NCI-H1092 treated with DMSO at 0.1 percent for 48 hours (cell line): ENCODE measurements at regions not wholly inside any gene's neighbourhood (a gene's known extent, or its start where the extent isn't known, plus 50 kb on each side); places are given as distances from the start of the nearest gene placed in this dataset.
"Not testable (repeated sequence)": the region's sequence is repeated elsewhere in the genome, so short reads cannot be mapped to it uniquely, and the experiment has no call there.

Source experiments
- DNase-seq: peaks from one replicate; lab custom pipeline; 2025; lab: John Stamatoyannopoulos, UW

DNA sequence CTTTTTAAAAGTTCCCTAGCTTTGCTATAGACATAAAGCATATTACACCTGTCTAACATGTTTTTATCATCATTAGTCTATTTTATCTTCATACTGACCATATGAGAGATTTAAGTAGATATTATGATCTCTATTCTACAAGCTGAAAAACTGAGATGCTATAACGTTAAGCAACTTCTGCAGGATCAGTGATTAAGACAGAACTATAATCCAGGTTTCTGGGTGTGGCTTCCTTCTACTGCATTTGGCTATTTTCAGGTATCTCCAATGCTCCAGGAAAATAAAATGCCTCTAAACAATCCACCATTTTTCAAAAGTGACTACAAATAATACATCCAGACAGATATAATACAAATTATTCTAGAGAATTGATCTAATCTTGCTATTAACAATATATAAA is 53.4 kb downstream of the RGS2 start:
- no peak for DNase-seq

DNA sequence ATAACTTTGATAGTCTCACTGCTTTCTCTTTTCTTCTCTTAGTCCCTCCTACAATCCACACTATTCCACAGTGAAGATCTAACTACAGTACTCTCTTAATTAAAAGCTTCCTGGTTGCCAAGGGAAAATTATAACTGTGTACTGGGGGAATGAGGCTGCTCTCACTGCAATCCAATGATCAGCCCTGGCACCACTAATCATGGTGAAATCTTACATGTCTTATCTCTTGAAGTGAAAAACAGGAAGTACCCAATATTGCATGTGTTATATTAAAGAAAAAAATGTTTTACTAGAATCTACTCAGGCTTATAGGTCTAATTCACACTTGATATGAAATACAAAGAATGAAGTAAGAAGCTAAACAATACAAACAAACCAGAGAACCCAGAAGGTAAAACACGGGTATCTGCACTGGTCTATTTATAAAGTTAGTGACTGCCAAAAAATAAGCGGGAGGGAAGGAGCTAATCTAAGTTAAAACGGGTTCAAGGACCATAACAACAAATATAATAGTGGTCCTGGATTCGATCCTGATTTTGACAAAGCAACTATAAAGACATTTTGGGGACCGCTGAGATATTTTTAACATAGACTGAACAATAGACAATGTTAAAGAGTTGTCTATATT is 57.5 kb downstream of the RGS2 start:
- no peak for DNase-seq

DNA sequence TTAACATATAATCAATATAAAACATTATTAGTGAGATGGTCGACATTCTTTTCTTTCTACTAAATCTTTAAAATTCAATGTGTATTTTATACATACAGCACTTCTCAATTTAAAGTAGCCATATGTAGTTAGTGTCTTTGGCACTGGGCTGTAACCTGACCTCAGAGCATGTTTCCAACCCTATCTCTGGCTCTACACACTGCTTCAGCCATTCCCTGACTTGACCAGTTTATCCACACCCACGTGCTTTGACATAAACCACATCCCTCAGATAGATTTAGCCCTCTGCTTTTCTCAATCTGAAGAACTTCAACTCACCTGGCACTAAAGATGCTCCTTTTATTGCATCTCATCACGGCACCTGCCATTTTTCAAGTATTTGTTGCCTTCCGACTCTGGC is 58.3 kb downstream of the RGS2 start:
- DNase-seq, result no peak

DNA sequence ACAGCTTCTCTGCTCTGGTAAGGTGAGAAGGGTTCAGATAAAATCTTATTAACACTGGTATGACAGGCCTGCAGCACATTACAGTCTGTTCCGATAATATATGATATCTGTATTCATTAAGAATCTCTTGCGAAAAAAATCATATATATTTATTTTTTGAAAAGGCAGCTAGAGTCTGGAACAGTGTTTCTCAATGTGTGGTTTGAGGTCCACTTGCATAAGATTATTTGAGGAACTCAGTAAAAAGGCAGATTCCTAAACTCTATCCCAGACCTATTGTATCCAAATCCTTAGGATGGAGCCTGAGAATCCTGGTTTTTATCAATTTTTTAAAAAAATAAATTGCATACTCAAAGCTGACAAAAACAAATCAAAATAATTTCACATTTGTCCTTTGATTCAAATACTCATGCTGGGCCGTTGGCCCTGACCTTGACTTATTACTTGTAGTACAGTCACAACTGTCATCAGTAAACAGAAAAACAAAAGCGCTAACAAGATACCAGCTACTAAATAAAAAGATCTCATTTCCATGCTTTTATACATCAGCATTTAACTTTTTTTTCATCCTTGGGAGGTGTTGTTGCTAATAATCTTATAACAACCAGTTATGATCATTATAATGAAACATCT is 60.6 kb downstream of the RGS2 start:
- no peak for DNase-seq

DNA sequence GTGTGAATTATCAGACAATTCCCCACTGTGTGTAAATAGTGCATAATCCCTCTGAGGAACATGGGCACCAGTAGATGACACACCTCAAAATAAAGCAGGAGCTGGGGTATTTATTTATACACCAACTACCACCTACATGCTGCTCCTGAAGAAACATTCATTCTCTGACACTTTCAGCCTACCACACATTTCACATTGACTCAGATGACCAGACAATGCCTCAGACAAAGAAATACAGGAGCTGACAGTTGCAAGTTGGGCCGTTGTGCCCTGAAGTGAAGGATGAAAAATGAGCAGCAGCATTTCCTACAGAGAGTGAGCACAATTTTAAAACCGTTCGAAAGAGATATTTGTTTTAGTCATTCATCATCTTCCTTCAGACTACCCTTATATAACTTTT is 63.2 kb downstream of the RGS2 start:
- DNase-seq, result no peak

DNA sequence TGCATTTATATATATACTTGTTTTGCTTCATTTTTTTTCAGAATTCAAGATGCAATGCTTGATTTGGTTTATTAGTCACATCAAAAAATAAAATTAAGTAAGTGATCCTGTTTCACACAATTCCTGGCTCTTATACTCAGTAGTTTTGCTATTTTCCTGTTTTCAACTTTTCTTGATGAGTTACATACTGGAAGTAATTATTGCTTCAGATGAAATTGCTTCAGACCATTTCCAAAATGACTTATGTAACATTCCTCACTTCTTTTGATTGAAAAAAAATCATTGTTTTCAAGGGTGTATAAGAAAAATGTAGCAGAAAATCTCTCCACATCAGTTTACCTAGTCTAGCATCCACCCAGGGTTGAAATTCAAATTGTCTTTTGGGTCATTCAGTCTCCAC is 65.0 kb downstream of the RGS2 start:
- no peak for DNase-seq

DNA sequence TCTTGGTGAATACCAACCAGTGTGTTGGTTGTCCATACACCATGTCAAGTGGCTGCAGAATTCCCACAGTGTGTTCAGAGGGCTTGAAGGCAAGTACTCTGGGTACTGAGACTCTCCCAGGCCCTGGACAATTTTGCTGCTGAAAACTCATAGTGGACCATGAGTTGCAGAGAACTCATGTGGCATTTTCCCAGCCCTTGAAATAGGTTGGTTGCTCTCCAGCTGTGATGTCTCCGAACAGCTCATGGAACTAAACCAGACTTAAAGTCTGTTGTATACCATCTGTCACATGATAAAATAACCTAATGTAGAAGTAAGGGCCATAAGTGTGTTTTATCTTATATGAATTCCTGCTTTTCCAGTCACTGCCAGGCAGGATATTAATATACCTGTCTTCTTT is 67.8 kb downstream of the RGS2 start:
- DNase-seq, result no peak

DNA sequence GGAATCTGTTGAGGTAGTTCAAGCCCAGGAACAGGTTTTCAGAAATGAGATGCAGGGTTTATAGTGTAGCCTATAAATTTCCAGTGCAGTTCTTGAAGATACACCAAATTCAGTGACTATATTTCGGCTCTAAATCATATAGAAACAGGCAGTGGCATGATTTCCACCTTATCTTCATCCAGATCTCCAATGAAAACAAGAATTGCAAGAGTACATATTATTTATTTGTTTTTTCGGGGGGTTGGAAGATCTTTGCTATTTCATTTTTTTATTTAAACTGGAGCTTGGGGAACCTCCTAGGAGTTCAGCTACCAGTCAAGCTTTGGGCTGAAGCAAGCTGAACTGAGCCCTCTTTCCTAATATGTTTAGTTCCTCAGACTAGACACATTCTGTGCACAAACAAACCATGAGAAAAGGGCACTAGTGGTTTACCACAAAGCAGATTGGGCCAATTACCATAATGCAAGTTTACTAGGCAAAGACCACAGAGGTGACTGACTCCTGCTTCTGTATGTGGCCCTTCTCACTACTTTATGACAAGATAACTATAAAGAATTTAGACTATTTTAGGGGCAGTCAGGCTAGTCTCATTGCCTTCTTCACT is 68.5 kb downstream of the RGS2 start:
- DNase-seq, result no peak

DNA sequence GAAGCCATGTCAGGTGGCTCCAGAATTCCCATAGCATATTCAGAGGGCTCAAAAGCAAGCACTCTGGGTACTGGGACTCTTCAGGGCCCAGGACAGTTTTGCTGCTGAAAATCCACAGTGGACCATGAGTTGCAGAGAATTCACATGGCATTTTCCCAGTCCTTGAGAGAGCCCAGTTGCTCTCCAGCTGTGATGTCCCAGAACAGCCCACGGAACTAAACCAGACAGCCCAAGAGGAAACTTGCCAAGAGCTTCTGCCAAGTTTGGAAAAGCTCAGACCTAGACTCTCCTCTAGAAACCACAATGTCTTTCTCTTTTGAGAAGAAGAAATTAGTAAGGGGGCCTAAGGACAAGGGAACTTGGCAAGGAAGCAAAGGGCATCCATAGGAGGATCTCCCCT is 69.4 kb downstream of the RGS2 start:
- DNase-seq, result no peak

DNA sequence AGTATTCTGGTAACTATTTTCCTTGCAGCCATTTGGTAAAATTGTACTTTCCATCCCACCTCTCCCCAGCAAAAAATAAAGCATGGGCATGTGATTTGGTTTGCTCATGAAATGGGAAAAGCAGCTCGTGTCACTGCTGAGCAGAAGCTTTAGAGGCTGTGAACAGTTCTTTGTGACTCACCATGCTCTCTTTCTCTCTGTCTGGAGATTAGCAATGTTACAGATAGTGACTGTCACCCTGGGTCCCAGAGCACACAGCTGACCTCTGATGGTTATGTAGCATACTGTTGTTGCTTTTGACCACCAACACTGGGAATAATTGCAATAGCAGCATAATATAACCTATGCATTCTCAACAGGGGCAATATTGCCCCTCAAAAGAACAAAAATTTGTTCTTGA is 70.6 kb downstream of the RGS2 start:
- no peak for DNase-seq

DNA sequence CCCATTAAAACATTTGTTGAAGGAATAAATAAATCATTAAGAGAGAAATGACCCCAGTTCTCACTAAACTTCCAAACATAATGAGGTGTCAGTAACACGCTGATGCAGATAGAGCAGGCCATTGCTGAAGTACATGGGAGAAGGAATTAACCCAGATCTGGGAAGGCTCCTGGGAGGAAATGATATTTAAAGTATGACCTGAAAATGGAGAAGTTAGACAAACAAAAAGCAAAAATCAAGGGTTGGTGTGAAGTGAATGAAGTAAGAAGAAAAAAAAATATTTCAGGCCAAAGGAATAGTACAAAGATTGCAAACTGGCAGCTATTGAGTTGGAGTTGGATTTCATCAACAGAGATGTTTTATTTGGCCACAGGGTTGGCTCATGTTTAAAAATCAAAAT is 71.4 kb downstream of the RGS2 start:
- DNase-seq, result no peak

DNA sequence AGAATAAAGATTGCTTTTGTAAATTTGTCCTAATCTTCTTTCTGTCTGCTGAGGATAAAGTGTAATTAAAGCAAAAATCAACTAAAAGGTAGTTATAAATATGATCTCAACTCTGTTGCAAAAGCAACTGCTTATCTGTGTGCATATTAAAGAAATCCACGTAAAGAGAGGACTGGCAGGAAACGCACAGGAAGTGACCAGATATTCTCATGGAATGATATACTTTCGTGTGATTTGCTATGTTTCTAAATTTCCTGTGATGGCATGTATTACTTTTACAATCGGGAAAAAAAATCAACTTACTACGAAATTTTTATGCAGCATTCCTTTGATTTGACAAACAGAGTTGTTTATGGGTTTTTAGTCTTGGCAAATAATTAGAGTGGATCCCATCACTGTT is 75.4 kb downstream of the RGS2 start:
- DNase-seq, result no peak

DNA sequence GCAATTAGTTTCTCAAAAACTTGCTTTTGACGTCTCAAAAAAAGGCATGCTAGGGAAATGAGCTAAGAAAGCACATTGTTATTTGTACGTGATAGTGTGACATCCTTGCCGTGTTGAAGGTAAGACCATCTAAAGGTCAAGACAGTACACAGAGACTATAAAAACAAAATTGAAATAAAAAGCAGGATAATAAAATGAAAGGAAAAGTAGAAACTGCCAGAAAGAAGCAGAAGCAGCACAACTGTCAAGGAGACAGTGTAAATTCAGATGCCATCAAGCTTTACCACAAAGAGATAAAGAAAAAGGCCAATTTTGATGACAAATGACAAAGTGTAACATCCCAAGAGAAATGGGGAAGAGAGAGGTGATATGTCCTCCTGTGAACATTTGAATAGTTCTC is 76.5 kb downstream of the RGS2 start:
- not testable (repeated sequence) for DNase-seq

DNA sequence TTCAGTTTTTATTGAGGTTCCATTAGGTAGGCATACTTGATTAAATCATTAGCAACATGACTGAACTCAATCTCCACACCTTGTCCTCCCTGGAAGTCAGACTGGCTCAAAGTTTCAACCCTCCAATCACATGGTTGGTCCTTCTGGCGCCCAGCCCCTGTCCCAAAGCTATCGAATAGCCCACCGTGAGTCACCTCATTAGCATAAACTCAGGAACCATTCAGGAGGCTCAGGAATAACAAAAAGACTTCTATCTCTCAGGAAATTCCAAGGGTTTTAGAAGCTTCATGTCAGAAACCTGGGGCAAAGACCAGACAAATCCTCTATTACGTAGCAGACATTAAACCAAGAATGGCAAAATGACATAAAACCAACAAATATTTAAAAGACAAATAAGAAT is 78.6 kb downstream of the RGS2 start:
- no peak for DNase-seq

DNA sequence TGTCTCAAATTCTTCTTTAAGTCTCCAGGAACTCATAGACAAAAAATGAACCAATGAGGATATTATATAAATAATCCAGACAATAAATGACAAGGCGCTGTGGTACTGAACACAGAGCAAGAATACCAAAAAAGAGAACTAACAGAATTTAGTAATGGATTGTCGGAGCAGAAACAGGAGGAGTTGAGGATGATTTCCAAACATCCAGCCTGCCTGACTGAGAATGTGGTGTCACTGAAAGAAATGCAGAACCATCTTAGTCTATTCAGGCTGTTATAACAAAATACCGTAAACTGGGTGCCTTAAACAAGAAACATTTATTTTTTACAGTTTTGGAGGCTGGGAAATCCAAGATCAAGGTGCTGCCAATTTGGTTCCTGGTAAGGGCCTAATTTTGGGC is 79.7 kb downstream of the RGS2 start:
- no peak for DNase-seq

DNA sequence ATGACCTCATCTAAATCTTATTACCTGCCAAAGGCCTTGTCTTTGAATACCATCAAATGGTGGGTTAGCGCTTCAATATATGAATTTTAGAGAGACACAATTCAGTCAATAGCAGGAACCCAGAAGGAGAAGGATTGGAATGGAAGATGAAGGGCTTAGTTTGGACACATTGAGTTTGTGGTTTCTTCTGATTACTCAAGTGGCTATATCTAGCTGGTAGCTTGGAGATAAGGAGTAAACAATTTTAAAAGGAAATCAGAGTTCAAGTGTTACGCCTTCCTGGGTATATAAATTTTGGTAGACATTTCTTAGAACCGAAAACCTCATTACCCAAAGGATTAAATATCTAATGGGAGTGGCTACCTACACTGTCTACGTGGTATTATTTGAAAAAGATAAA is 80.2 kb downstream of the RGS2 start:
- no peak for DNase-seq

DNA sequence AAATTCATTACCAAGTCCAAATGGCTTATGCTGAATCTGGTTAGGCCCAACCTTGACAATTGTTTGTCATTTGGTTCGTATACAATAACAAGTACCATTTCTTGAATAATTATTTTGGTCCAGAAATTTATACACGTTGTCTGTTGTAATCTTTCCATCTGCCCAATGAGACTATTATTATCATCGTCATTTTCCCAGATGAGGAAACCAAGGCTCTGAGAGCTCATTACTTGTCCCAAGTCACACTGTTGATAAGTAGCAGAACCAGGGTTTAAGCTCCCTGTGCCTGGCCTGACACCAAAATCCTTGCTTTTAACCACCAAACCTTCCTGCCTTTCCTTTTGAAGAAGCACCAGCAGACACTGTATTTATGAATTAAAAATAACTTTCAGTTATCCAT is 81.3 kb downstream of the RGS2 start:
- no peak for DNase-seq

DNA sequence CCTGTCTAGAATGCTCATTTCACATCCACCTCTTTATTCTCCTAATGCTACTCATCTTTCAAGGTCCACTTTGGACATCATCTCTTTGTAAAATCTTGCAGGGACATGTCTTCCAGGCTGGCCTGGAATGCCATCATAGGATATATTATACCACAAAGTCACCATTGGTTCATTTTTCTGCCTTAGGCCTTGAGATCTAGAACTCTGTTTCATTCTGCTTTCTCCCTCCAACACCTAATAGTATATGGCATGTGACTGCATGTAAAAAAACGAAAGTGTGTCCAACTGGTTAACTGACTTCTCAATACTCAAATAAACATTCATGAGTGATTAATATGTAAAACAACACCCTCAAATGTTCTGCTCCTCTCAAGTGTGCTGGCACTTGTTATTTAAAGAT is 84.1 kb downstream of the RGS2 start:
- no peak for DNase-seq

DNA sequence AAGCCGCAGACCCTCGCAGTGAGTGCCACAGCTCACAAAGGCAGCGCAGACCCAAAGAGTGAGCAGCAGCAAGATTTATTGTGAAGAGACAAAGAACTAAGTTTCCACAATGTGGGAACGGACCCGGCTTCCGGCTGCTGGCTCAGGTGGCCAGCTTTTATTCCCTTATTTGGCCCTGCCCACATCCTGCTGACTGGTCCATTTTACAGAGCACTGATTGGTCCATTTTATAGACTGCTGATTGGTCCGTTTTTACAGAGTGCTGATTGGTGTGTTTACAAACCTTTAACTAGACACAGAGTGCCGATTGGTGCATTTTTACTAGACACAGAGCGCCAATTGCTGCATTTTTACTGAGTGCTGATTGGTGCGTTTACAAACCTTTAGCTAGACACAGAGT is 86.6 kb downstream of the RGS2 start:
- not testable (repeated sequence) for DNase-seq

DNA sequence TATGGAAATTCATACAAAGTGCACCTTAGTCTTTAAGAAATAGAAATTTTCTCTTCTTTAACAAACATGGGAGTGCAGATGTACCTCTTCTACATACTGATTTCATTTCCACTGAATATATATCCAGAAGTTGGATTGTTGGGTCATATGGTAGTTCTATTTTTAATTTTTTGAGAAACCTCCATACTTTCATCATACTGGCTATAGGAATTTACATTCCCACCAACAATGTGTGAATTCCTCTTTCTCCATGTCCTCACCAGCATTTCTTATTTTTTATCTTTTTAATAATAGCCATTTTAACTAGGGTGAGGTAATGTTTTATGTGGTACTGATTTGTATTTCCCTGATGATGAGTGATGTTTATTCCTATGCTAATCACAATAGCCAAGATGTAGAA is 87.5 kb downstream of the RGS2 start:
- DNase-seq, result no peak

DNA sequence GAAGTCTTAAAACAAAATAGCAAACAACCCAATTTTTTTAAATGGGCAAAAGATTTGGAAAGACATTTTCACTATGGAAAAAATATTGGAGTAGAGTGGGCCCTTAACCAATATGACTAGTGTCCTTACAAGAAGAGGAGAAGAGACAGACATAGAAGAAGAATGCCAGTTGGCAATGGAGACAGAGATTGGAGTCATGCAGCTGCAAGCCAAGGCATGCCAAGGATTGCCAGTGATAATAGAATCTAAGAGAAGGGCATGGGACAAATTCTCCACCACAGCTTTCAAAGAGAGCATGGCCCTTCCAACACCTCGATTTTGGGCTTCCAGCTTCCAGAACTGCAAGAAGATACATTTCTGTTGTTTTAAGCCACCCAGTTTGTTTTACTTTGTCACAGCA is 92.7 kb downstream of the RGS2 start:
- DNase-seq, result no peak

DNA sequence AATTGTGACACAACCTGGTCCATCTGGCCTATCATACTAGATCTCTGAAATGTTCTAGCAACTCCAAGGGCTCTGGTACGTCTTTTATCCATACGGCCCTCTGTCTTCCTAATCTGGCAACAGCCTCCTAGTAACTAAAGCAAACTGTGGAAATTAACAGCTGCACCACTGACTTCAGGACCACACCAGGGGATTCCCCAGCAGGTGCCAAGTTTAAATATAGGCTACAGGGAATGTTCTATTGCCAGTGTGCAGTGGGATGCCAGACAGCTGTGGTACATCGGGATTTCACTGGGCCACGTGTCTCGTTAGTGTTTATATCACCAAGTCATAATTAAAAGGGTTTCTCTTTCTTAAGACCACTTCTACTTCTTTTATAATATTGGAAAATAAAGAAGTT is 94.3 kb downstream of the RGS2 start:
- DNase-seq, result no peak

DNA sequence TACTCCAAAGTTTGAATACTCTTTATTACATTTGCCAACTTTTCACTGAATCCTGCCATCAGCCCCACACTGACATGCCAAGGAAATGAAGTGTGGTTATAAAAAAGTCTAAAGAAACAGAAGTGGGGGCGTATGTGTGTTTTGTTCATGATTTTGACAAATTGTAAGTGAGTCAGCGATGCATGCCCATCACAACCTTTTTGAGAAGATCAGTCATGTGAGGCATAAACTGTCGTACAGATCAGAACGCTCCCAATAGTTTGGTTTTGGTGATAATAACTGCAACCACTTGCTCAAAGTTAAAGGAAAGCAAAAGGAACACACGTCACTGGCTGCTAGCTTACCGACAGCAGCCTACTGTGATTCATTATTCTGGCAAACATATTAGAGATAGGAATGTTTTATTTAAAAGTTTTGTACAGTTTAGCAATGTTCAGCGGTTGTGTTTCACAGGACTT is 95.6 kb downstream of the RGS2 start:
- no peak for DNase-seq

DNA sequence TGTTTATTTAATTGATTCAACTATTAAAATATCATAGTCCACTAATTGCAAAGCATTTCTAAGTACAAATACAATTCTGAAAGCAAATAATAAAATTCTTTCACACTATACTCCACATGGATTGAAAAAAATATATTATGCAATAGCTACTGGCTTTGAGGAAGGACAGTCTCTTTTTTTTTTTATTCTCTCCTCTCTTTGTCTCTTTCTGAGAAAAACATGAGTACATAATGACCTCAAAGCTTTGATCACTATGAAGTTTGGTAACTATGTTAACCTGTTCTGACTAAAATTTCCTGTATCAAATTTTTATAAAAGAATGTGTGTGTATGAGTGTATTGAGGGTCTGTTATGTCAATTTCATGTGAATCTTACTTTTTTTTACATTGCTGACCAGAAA is 96.2 kb downstream of the RGS2 start:
- DNase-seq, result no peak
